ENCODE measurements at regions not wholly inside any gene's neighbourhood (a gene's known extent, or its start where the extent isn't known, plus 50 kb on each side); places are given as distances from the start of the nearest gene placed in this dataset.
A peak's percentile ranks its signal among the peaks of the same experiment; 100 is the strongest.

DNA sequence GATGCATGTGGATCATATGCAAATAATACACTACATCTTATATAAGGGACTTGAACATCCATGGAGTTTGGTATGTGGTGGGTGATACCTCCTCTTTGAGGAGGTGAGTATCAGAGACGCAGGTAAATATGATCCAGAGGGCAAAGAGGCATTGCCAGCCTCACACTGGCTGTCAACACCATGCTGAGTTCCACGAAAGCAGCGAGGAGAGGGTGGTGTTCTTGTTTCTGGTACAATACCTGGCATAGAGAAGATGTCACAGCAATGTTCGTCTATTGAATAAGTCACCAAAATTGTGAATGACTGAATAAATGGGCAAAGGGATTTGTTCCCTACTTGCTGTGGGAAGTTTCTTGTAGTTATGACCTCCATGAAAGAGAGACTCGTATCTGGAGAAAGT, 182.2 kb downstream of the SNRPN start:
- CTCF ChIA-PET (ENCODE audit: partially characterized antibody) = interaction anchor here (0.8 to 1.2 kb wide), 3 partner anchors 10 to 26 kb away, joined by 3 to 5 read pairs (median 4); no protein-coding TSS in a partner anchor
- DNase-seq (ENCODE audit: low read depth in 1 of 2, low spot score in 2 of 2) = no peak
- no peak overlapping the region for H4K91ac ChIP-seq (replicated peaks; ENCODE audit: insufficient read length, low read length)
- H3K4me3 ChIP-seq (ENCODE audit: extremely low read depth in 1 of 4, insufficient read depth in 2 of 4, low read depth in 3 of 4, low read length in 4 of 4) = no peak overlapping the region
- no peak overlapping the region for H2BK15ac ChIP-seq (ENCODE audit: low read length)
- no peak overlapping the region for H3K18ac ChIP-seq (ENCODE audit: extremely low read depth, low read length)
- no peaks in the 10 kb centered on the region for H3K23me2 ChIP-seq (ENCODE audit: low read depth, low read length)
- H2BK5ac ChIP-seq (ENCODE audit: low read depth, low read length) = no peak overlapping the region
- no peak overlapping the region for H3K23ac ChIP-seq (ENCODE audit: insufficient read length)
- FAIRE-seq = no peak
- H3K27ac ChIP-seq (ENCODE audit: low read depth, low read length) = no peak overlapping the region
- no peaks in the 10 kb centered on the region for H3K79me1 ChIP-seq (ENCODE audit: low read depth, low read length)
- no peaks in the 10 kb centered on the region; a peak in 1 of 8 replicates for H3K36me3 ChIP-seq (ENCODE audit: control insufficient read depth in 2 of 4, insufficient read depth in 4 of 4, low read length in 3 of 4)
- WGBS, 2 experiments (ENCODE audit: extremely low coverage in 1 of 2, insufficient coverage in 1 of 2, insufficient read length in 1 of 2, insufficient replicate concordance in 2 of 2, low coverage in 1 of 2, low lambda C conversion rate in 2 of 2, missing lambda C conversion rate in 1 of 2) = 86% methylated on average over 5 of the region's 5 CpGs; no CpG with 5 or more reads in 1 of the 2 experiments
- no peaks in the 10 kb centered on the region for H3K4me1 ChIP-seq (replicated peaks in 1 of 4; ENCODE audit: control insufficient read depth in 3 of 4, insufficient read depth in 4 of 4, low read length in 3 of 4)
- no peak overlapping the region for H2AFZ ChIP-seq (ENCODE audit: low read length)
- H4K5ac ChIP-seq (ENCODE audit: insufficient read length, low read depth, low read length) = no peak overlapping the region
- no peak overlapping the region for H3K4me2 ChIP-seq (ENCODE audit: insufficient read depth in 1 of 2, low read depth in 2 of 2, low read length in 2 of 2)
- no peaks in the 10 kb centered on the region for H4K20me1 ChIP-seq (replicated peaks in 1 of 2; ENCODE audit: control insufficient read depth in 1 of 2, insufficient read depth in 2 of 2, low read length in 2 of 2)
- no peak overlapping the region for H3K4ac ChIP-seq (replicated peaks; ENCODE audit: insufficient read length, low read depth, low read length)
- no peaks in the 10 kb centered on the region for H3K27me3 ChIP-seq (replicated peaks in 1 of 4; ENCODE audit: control insufficient read depth in 3 of 4, extremely low read depth in 1 of 4, insufficient read depth in 3 of 4, low read length in 3 of 4)
- H4K8ac ChIP-seq (ENCODE audit: extremely low read depth, insufficient read depth, low read length) = no peak overlapping the region
- H3K14ac ChIP-seq (ENCODE audit: insufficient read length) = no peak overlapping the region
- peaks cover 0 to 29% of the 10 kb centered on the region in 2 experiments; a peak in 1 of 4 replicates for H3K9me3 ChIP-seq (ENCODE audit: insufficient read depth in 2 of 2, low read depth in 1 of 2, low read length in 1 of 2)
- H3K9ac ChIP-seq (replicated peaks in 1 of 4; ENCODE audit: extremely low read depth in 1 of 4, low read depth in 3 of 4, low read length in 3 of 4) = no peak overlapping the region
- no peak overlapping the region for H2AK5ac ChIP-seq (ENCODE audit: low read depth, low read length)
- no peaks in the 10 kb centered on the region for H3K79me2 ChIP-seq (ENCODE audit: control insufficient read depth in 1 of 2, insufficient read depth in 2 of 2, low read length in 2 of 2)
- POLR2A ChIA-PET (ENCODE audit: partially characterized antibody) = interaction anchor here (0.9 to 1.1 kb wide), 2 partner anchors 35 to 364 kb away, joined by 3 read pairs; no protein-coding TSS in a partner anchor
- H3K56ac ChIP-seq (replicated peaks; ENCODE audit: insufficient read length, low read depth, low read length) = no peak overlapping the region
- no peak overlapping the region for H2BK120ac ChIP-seq (replicated peaks; ENCODE audit: low read depth, low read length)
- H2BK12ac ChIP-seq (ENCODE audit: low read depth, low read length) = no peak overlapping the region
- H2BK20ac ChIP-seq (ENCODE audit: low read length) = no peak overlapping the region
- no peak for TF ChIP-seq TEAD4 (IDR thresholded peaks at IDR 0.05; ENCODE audit: low read depth, low read length)
- peak; percentile 20 to 58; a peak in 2 of 3 replicates for TF ChIP-seq POLR2A (IDR thresholded peaks at IDR 0.05; ENCODE audit: control extremely low read depth in 1 of 2, low read depth in 2 of 2, low read length in 2 of 2)
- TF ChIP-seq CHD1 (IDR thresholded peaks at IDR 0.05; ENCODE audit: low read depth, low read length) = no peak
- TF ChIP-seq GTF2F1 (IDR thresholded peaks at IDR 0.05; ENCODE audit: borderline replicate concordance, low read depth, low read length) = no peak
- peak; percentile 75 for TF ChIP-seq POLR2AphosphoS5 (IDR thresholded peaks at IDR 0.05; ENCODE audit: low read depth, low read length)
- no peak for TF ChIP-seq RNF2 (IDR thresholded peaks at IDR 0.05; ENCODE audit: borderline replicate concordance, low read depth, low read length, missing control alignments, poor library complexity, severe bottlenecking)
- TF ChIP-seq CEBPB (IDR thresholded peaks at IDR 0.05; ENCODE audit: low read depth, low read length) = no peak
- no peak for TF ChIP-seq BRCA1 (IDR thresholded peaks at IDR 0.05; ENCODE audit: low read depth, low read length)
- no peak for TF ChIP-seq EGR1 (IDR thresholded peaks at IDR 0.05; ENCODE audit: borderline replicate concordance, low read depth, low read length)
- TF ChIP-seq SAP30 (IDR thresholded peaks at IDR 0.05; ENCODE audit: insufficient read depth, insufficient replicate concordance, low read length) = no peak
